ENCODE measurements at regions not wholly inside any gene's neighbourhood (a gene's known extent, or its start where the extent isn't known, plus 50 kb on each side); places are given as distances from the start of the nearest gene placed in this dataset.

GRCh38 chr16:87040169-87041117 is 276.7 kb downstream of the C16orf95 start:
- H3K27ac ChIP-seq (ENCODE audit: low read depth, low read length, poor library complexity, severe bottlenecking), result no peak overlapping the region
- H3K4me1 ChIP-seq (ENCODE audit: insufficient read depth, low read length, poor library complexity, severe bottlenecking), result no peaks in the 10 kb centered on the region
- POLR2A ChIA-PET, result interaction anchor here (0.6 kb wide), 1 partner anchor 350 kb away, joined by 3 read pairs; no protein-coding TSS in a partner anchor
- H3K9me2 ChIP-seq (ENCODE audit: insufficient read depth, low read length), result no peaks in the 10 kb centered on the region
- TF ChIP-seq, protein P1, sequence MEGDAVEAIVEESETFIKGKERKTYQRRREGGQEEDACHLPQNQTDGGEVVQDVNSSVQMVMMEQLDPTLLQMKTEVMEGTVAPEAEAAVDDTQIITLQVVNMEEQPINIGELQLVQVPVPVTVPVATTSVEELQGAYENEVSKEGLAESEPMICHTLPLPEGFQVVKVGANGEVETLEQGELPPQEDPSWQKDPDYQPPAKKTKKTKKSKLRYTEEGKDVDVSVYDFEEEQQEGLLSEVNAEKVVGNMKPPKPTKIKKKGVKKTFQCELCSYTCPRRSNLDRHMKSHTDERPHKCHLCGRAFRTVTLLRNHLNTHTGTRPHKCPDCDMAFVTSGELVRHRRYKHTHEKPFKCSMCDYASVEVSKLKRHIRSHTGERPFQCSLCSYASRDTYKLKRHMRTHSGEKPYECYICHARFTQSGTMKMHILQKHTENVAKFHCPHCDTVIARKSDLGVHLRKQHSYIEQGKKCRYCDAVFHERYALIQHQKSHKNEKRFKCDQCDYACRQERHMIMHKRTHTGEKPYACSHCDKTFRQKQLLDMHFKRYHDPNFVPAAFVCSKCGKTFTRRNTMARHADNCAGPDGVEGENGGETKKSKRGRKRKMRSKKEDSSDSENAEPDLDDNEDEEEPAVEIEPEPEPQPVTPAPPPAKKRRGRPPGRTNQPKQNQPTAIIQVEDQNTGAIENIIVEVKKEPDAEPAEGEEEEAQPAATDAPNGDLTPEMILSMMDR (conservative IDR thresholded peaks at IDR 0.05; ENCODE audit: low read length), result no peak
- TF ChIP-seq EZH2phosphoT487 (IDR thresholded peaks at IDR 0.05; ENCODE audit: borderline replicate concordance, low read depth, low read length), result no peak
- H3K36me3 ChIP-seq (ENCODE audit: insufficient read depth, low read length), result no peaks in the 10 kb centered on the region
- no peak overlapping the region for H3K4me2 ChIP-seq (ENCODE audit: low read length)
- H4K20me1 ChIP-seq (ENCODE audit: insufficient read depth, low read length), result no peaks in the 10 kb centered on the region
- BruUV-seq (replicated peaks), result no TSS peak
- H2AFZ ChIP-seq (ENCODE audit: low read length), result no peak overlapping the region
- H3K9me3 ChIP-seq (ENCODE audit: low read length), result no peaks in the 10 kb centered on the region
- intact Hi-C loops (cut with micrococcal nuclease; ENCODE audit: unreplicated experiment), result no loop called here
- no peak overlapping the region for H3K4me3 ChIP-seq (ENCODE audit: low read depth, low read length, poor library complexity, severe bottlenecking)
- H3K79me2 ChIP-seq (ENCODE audit: insufficient read depth, low read depth, low read length), result no peaks in the 10 kb centered on the region
- DNase-seq (ENCODE audit: low spot score), result no peak
- CTCF ChIA-PET (ENCODE audit: unreplicated experiment), result no interaction called here

- no TSS peak for BruUV-seq (replicated peaks)
- Histone ChIP-seq H3K9me3 (ENCODE audit: low read length) (no peaks in the 10 kb centered on the region), H3K27ac (ENCODE audit: low read depth, low read length, poor library complexity, severe bottlenecking) (no peak overlapping the region), H3K4me3 (ENCODE audit: low read depth, low read length, poor library complexity, severe bottlenecking) (no peak overlapping the region), H3K4me1 (ENCODE audit: insufficient read depth, low read length, poor library complexity, severe bottlenecking) (no peaks in the 10 kb centered on the region), H4K20me1 (ENCODE audit: insufficient read depth, low read length) (no peaks in the 10 kb centered on the region), H3K79me2 (ENCODE audit: insufficient read depth, low read depth, low read length) (no peaks in the 10 kb centered on the region), H2AFZ (ENCODE audit: low read length) (no peak overlapping the region), H3K4me2 (ENCODE audit: low read length) (no peak overlapping the region), H3K36me3 (ENCODE audit: insufficient read depth, low read length) (no peaks in the 10 kb centered on the region), H3K9me2 (ENCODE audit: insufficient read depth, low read length) (no peaks in the 10 kb centered on the region)
- CTCF ChIA-PET (ENCODE audit: unreplicated experiment), result no interaction called here
- POLR2A ChIA-PET, result no interaction called here
- DNase-seq (ENCODE audit: low spot score), result no peak
- intact Hi-C loops (cut with micrococcal nuclease; ENCODE audit: unreplicated experiment), result no loop called here
- TF ChIP-seq, protein P1 (conservative IDR thresholded peaks at IDR 0.05; ENCODE audit: low read length), result no peak
- TF ChIP-seq EZH2phosphoT487 (IDR thresholded peaks at IDR 0.05; ENCODE audit: borderline replicate concordance, low read depth, low read length), result no peak
Measured at GRCh38 chr16:87041286-87041685, 275.9 kb downstream of the C16orf95 start.

Measured in OCI-LY7 (cell line).